H9 (cell line): ENCODE measurements at regions not wholly inside any gene's neighbourhood (a gene's known extent, or its start where the extent isn't known, plus 50 kb on each side); places are given as distances from the start of the nearest gene placed in this dataset.

Experiments
- DNase-seq: peaks from one replicate; pipeline ENCODE4 v3.0.0-alpha.2; 2017
- H2AFZ ChIP-seq: one replicate; pipeline ENCODE4 v1.6.1; 2013; ENCODE audit warnings: mild to moderate bottlenecking, low read length, control low read depth, moderate library complexity
- H2AK5ac ChIP-seq: 2 replicates; pipeline ENCODE4 v1.6.1; 2013; ENCODE audit warnings: low read length, control low read depth, mixed read lengths; ENCODE audit not compliant: insufficient read length
- H2BK120ac ChIP-seq: one replicate; pipeline ENCODE4 v1.6.1; 2013; ENCODE audit warnings: low read depth, mild to moderate bottlenecking, low read length, control low read depth, inconsistent platforms; ENCODE audit not compliant: poor library complexity, severe bottlenecking
- H2BK12ac ChIP-seq: 2 replicates; pipeline ENCODE4 v1.6.1; 2013; ENCODE audit warnings: low read length, control low read depth, mixed read lengths, low read depth; ENCODE audit not compliant: insufficient read length
- H2BK15ac ChIP-seq: 2 replicates; pipeline ENCODE4 v1.6.1; 2013; ENCODE audit warnings: low read depth, low read length, control low read depth
- H2BK20ac ChIP-seq: one replicate; pipeline ENCODE4 v1.6.1; 2013; ENCODE audit warnings: low read depth, mild to moderate bottlenecking, low read length, control low read depth, inconsistent platforms; ENCODE audit not compliant: poor library complexity, severe bottlenecking
- H2BK5ac ChIP-seq: 2 replicates; pipeline ENCODE4 v1.6.1; 2013; ENCODE audit warnings: low read length, control low read depth, mixed read lengths; ENCODE audit not compliant: insufficient read length
- H3K14ac ChIP-seq: 2 replicates; pipeline ENCODE4 v1.6.1; 2013; ENCODE audit warnings: low read length, control low read depth; ENCODE audit not compliant: insufficient read depth
- H3K18ac ChIP-seq: 2 replicates; pipeline ENCODE4 v1.6.1; 2013; ENCODE audit warnings: low read depth, mild to moderate bottlenecking, mixed read lengths, low read length, control low read depth; ENCODE audit not compliant: insufficient read length
- H3K23ac ChIP-seq: 2 replicates; pipeline ENCODE4 v1.6.1; 2013; ENCODE audit warnings: low read length, control low read depth, mixed read lengths, low read depth; ENCODE audit not compliant: insufficient read length
- H3K23me2 ChIP-seq: 2 replicates; pipeline ENCODE4 v1.6.1; 2013; ENCODE audit warnings: low read depth, mild to moderate bottlenecking, mixed read lengths, low read length, control low read depth; ENCODE audit not compliant: insufficient read length, poor library complexity, severe bottlenecking
- H3K27ac ChIP-seq: 2 replicates; pipeline ENCODE4 v1.5.1; 2013; ENCODE audit warnings: low read length, control low read depth, mixed read lengths, low read depth; ENCODE audit not compliant: insufficient read length
- H3K27me3 ChIP-seq: 2 replicates; pipeline ENCODE4 v1.6.1; 2013; ENCODE audit warnings: low read length, control low read depth, inconsistent platforms; ENCODE audit not compliant: insufficient read depth
- H3K4ac ChIP-seq: 2 replicates; pipeline ENCODE4 v1.6.1; 2013; ENCODE audit warnings: low read depth, mild to moderate bottlenecking, control low read depth, inconsistent platforms, low read length, moderate library complexity
- H3K4me1 ChIP-seq: 2 replicates; pipeline ENCODE4 v1.6.1; 2013; ENCODE audit warnings: low read length, control low read depth, inconsistent platforms; ENCODE audit not compliant: insufficient read depth
- H3K4me2 ChIP-seq: 2 replicates; pipeline ENCODE4 v1.6.1; 2013; ENCODE audit warnings: low read length, control low read depth, mixed read lengths; ENCODE audit not compliant: insufficient read length, insufficient read depth
- H3K56ac ChIP-seq: 2 replicates; pipeline ENCODE4 v1.6.1; 2013; ENCODE audit warnings: low read depth, mild to moderate bottlenecking, mixed read lengths, low read length, control low read depth; ENCODE audit not compliant: insufficient read length
- H3K79me1 ChIP-seq: 2 replicates; pipeline ENCODE4 v1.6.1; 2013; ENCODE audit warnings: low read depth, mild to moderate bottlenecking, moderate library complexity, low read length, control low read depth, inconsistent platforms; ENCODE audit not compliant: insufficient read depth, poor library complexity, severe bottlenecking
- H3K79me2 ChIP-seq: 2 replicates; pipeline ENCODE4 v1.6.1; 2013; ENCODE audit warnings: low read length, control low read depth, inconsistent platforms; ENCODE audit not compliant: insufficient read depth
- H3K9ac ChIP-seq: 2 replicates; pipeline ENCODE4 v1.6.1; 2013; ENCODE audit warnings: low read length, control low read depth, mixed read lengths; ENCODE audit not compliant: insufficient read length; ENCODE audit errors: extremely low read depth
- H3K9me3 ChIP-seq: one replicate; pipeline ENCODE4 v1.6.1; 2013; ENCODE audit warnings: low read depth, low read length, inconsistent platforms; ENCODE audit not compliant: control insufficient read depth
- H3T11ph ChIP-seq: one replicate; pipeline ENCODE4 v1.6.1; 2013; ENCODE audit warnings: mild to moderate bottlenecking, low read length, control low read depth, inconsistent platforms
- H4K20me1 ChIP-seq: one replicate; pipeline ENCODE4 v1.6.1; 2013; ENCODE audit not compliant: control insufficient read depth, insufficient read length, insufficient read depth
- H4K5ac ChIP-seq: 2 replicates; pipeline ENCODE4 v1.6.1; 2013; ENCODE audit warnings: low read depth, mild to moderate bottlenecking, mixed read lengths, low read length, control low read depth; ENCODE audit not compliant: insufficient read length
- H4K8ac ChIP-seq: replicated peaks from 2 replicates; pipeline ENCODE4 v1.6.1; 2013; ENCODE audit warnings: low read length, control low read depth, mixed read lengths, low read depth; ENCODE audit not compliant: insufficient read length
- H4K91ac ChIP-seq: 2 replicates; pipeline ENCODE4 v1.6.1; 2013; ENCODE audit warnings: low read depth, mild to moderate bottlenecking, moderate library complexity, mixed read lengths, low read length, control low read depth; ENCODE audit not compliant: insufficient read length
- H3K27ac Mint-ChIP-seq, 3 experiments: 2 replicates in 2 of 3; 3 replicates in 1 of 3; pipeline ENCODE4 v1.8.0; 2020 to 2021; ENCODE audit warnings: mixed read lengths in 3 of 3, mild to moderate bottlenecking in 1 of 3, moderate library complexity in 1 of 3
- H3K27me3 Mint-ChIP-seq: 2 replicates; pipeline ENCODE4 v1.8.0; 2021; ENCODE audit warnings: low read depth, mild to moderate bottlenecking, moderate library complexity, mixed read lengths
- H3K36me3 Mint-ChIP-seq, 3 experiments: 2 replicates in 2 of 3; 3 replicates in 1 of 3; pipeline ENCODE4 v1.8.0; 2020 to 2021; ENCODE audit warnings: low read depth in 3 of 3, mixed read lengths in 3 of 3; ENCODE audit not compliant: insufficient read depth in 1 of 3
- H3K4me1 Mint-ChIP-seq, 2 experiments: 2 replicates each; pipeline ENCODE4 v1.8.0; 2020; ENCODE audit warnings: mixed read lengths in 2 of 2
- H3K4me3 Mint-ChIP-seq, 2 experiments: 2 replicates in 1 of 2; 3 replicates in 1 of 2; pipeline ENCODE4 v1.8.0; 2020 to 2021; ENCODE audit warnings: mild to moderate bottlenecking in 2 of 2, mixed read lengths in 2 of 2, moderate library complexity in 1 of 2
- H3K9me3 Mint-ChIP-seq, 2 experiments: 2 replicates in 1 of 2; 3 replicates in 1 of 2; pipeline ENCODE4 v1.8.0; 2020; ENCODE audit warnings: mild to moderate bottlenecking in 2 of 2, mixed read lengths in 2 of 2, moderate library complexity in 1 of 2
- CTCF ChIP-seq: fragments of 200-600 bp; sonication (generic); conservative IDR thresholded peaks from 3 replicates; pipeline ENCODE4 v1.8.0; 2021; ENCODE audit warnings: antibody characterized with exemption, mild to moderate bottlenecking
- WGBS: extraction: QIAGEN DNeasy Blood & Tissue Kit; methylation state at CpG from one replicate; pipeline ENCODE4 v1.1.7; 2013; ENCODE audit warnings: missing lambda C conversion rate, low lambda C conversion rate, mixed read lengths; ENCODE audit not compliant: insufficient read length; ENCODE audit errors: extremely low coverage; 5-methylcytosine and 5-hydroxymethylcytosine counted together

- DNase-seq, result peak; percentile 32
- Histone ChIP-seq H2AK5ac (no peak overlapping the region), H3K4me1 (peaks cover 3% of the 10 kb centered on the region; the same call in 1 of the 2 replicates), H3K27me3 (no peaks in the 10 kb centered on the region), H4K5ac (no peak overlapping the region), H4K20me1 (no peaks in the 10 kb centered on the region), H2BK15ac (no peak overlapping the region), H2BK12ac (no peak overlapping the region), H2BK20ac (no peak overlapping the region), H3K23ac (no peak overlapping the region), H3K79me2 (no peaks in the 10 kb centered on the region), H3K23me2 (no peaks in the 10 kb centered on the region), H3K14ac (no peak overlapping the region), H2BK120ac (no peak overlapping the region), H3K9me3 (peaks cover 18% of the 10 kb centered on the region), H3K56ac (no peak overlapping the region), H3K9ac (no peak overlapping the region), H4K91ac (no peak overlapping the region), H3K4me2 (no peak overlapping the region), H2BK5ac (no peak overlapping the region), H3K4ac (no peak overlapping the region), H3K79me1 (no peaks in the 10 kb centered on the region), H3K18ac (no peak overlapping the region), H4K8ac (no peak overlapping the region), H2AFZ (no peak overlapping the region), H3K27ac (no peak overlapping the region), H3T11ph (no peak overlapping the region)
- Mint-ChIP-seq H3K27me3 (peaks cover 1% of the 10 kb centered on the region), H3K4me3 (no peak overlapping the region), H3K36me3 (peaks cover 0 to 7% (median 7%) of the 10 kb centered on the region in 3 experiments; a peak in 4 of 7 replicates), H3K9me3 (peaks cover 11 to 68% of the 10 kb centered on the region in 2 experiments), H3K27ac (peak overlapping the region in 2 of 3 experiments; percentile 54 to 63; a peak in 4 of 7 replicates), H3K4me1 (peaks cover 12 to 17% of the 10 kb centered on the region in 2 experiments)
- WGBS, result no CpG with 5 or more reads among the region's 5 CpGs
- no peak for TF ChIP-seq CTCF
Observed at GRCh38 chrX:123085311-123085940, 98.7 kb upstream of the GRIA3 start.
